OCI-M2 (cell line): ENCODE measurements at regions not wholly inside any gene's neighbourhood (a gene's known extent, or its start where the extent isn't known, plus 50 kb on each side); places are given as distances from the start of the nearest gene placed in this dataset.

Source experiments
- DNase-seq: peaks from one replicate; lab custom pipeline; 2025; ENCODE audit not compliant: unreplicated experiment; lab: John Stamatoyannopoulos, UW

DNA sequence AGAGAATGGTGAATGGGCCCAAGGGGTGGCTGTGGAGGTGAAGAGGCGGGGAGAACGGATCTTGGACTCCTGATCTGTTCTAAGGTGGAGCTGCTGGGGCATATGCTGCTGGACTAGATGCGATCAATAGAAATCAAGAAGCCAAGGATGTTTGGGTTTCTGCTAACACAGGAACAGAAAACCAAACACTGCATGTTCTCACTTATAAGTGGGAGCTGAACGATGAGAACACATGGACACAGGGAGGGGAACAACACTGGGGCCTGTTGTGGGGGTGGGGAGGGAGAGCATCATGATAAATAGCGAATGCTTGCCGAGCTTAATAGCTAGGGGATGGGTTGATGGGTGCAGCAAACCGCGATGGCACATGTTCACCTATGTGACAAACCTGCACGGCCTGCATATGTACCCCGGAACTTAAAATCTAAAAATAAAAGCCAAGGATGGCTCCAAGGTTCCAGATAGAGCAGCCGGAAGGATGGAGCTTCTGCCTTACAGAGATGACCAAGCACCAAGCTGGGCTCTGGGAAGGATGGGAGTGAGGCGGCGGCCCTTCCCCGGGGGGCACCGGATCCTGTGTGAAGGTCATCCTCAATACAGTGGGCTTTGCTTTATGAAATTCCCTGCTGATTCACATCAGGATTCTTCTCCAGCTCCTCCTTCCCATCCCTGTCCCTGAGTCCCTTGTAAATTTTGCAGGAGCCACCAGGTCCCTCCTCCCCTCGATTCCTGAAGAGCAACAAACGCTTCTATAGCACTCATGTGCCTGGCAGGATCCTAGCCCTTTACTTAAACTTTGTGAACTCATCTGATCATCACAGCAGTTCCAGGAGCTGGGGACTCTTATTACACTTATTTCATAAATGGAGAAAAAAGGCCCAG is 109.2 kb upstream of the PTPN1 start:
- no peak for DNase-seq

DNA sequence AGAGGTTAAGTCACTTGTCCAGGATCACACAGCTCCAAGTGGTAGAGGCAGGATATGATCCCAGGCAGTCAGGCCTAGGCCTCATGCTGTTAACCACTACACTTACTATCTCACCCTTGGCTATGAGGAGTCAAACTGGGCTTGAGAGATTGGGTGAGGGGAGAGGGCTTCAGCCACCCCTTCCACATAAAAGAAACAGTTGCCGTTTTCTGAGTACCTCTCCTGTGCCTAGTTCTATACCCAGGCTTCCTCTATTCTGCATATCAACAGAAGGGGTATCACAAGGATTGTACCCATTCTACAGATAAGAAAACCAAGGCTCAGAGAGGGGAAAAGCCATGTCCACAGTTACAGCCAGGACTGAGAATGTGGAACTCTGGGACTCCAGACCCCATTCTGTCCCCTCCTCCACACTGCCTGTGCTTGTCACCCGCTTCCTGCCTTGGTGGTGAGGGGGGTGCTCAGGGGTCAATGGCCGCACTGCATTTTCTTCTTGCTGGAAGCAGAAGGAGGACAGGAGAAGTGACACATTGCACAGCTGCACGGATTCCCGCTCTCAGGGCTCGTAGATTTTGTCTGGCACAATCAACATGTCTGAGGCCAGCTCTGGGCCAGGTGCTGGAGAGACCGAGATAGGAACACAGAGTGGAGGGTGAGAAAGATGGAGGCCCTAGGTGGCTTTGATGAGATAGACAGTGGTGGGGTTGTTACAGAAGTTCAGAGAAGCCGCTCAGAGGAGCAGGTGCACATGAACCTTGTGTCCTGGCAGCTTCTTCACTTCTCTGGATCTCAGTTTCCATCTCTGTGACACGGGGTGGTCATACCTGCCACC is 108.4 kb upstream of the PTPN1 start:
- no peak for DNase-seq

DNA sequence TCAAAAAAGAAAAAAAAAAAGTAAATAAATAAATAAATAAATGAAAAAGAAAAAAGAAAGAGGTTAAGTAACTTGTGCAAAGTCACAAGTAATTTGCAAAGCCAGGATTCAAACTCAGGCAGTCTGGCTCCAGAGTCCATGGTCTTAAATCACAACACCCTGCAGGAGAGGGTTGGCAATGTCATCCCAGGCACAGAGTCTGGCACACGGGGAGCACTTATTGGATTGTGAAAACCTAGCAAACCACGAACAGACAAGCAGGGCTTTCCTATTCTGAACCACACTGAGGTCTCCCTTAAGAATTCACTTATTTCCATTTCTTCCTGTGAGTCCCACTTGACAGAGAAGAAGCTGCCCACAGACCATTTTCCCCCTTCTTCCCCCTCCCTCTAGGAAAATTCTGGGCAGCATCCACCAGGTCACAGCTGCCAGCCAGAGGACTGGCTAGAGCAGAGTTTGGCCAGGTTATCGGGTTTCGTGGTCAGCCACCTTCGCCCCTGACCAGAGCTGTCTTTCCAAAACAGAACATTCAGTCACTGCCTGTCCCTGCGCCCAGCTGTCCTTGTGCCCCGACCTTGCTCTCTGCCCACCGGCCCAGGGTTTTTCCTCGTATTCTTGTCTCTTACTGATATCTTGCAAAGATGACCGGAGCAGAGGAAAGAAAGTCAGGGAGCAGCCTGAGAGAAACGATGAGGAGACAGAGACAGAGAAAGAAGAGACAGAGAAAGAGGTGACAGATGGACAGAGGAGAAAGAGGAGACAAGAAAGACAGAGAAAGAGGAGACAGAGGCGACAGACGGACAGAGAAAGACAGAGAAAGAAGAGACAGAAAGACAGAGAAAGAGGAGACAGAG is 106.4 kb upstream of the PTPN1 start:
- no peak for DNase-seq

DNA sequence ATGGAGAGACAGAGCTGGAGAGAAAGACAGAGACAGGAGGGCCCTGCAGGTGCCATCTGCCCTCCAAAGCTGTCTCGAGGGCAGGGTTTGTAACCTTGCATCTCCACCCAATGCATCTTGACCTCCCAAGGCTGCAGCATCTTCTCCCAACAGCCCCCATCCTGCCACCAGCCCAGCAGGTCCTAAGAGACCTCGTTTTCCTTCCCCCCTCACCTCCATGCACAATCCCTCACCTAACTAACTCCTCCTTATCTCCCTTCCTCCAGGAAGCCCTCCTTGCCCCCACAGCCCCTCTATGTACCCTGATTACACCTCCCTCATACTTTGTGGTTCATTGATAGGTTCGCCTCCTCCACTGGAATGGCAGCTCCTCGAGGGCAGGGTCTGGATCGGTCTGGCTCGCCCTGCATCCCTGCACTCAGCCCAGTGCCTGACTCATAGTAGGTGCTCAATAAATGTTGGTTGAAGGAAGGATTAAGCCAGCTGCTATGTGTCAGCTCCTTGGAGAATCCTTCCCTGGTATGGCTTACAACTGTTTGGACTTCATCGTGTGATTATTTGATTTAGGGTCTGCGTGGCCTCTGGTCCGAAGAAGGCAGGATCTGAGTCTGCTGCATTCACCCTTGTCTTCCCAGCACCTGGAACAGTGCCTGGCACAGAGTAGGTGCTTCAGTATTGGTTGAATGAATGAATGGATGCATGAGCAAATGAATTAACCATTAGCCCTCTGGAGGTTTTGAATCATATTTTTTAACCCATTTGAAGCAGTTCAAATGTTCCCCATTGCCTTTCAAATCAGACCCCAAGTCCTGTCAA is 105.6 kb upstream of the PTPN1 start:
- no peak for DNase-seq

DNA sequence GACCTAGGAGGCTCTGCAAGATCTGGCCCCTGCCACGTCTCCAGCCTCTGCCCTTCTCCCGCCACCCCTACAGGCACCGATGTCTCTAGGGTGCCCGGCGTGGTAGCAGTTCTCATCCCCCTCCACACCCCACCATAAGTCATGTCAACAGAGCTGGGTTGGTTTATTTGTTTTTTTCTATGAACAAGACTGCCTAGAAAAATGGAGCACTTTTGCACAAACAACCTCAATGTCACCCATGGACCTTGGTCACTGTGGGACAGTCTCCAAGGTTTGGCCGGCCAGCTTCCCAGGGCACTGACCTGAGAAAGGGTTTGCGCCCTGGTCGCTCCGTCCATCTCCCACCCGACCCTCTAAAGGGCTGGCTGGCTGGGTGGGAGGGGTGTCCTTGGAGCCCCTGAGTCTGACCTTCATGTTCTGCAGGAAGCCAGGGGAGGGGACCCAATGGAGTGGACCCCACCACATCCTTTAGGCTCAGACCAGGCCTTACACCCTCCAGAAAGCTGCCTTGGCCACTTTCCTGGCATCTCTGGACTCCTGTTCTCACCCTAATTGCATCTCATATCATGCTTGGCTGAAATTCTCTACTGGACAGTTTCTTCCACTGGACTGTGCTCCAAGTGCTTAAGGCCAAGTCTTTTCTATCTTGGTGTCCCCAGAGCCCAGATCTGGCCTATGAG is 104.8 kb upstream of the PTPN1 start:
- DNase-seq: no peak

DNA sequence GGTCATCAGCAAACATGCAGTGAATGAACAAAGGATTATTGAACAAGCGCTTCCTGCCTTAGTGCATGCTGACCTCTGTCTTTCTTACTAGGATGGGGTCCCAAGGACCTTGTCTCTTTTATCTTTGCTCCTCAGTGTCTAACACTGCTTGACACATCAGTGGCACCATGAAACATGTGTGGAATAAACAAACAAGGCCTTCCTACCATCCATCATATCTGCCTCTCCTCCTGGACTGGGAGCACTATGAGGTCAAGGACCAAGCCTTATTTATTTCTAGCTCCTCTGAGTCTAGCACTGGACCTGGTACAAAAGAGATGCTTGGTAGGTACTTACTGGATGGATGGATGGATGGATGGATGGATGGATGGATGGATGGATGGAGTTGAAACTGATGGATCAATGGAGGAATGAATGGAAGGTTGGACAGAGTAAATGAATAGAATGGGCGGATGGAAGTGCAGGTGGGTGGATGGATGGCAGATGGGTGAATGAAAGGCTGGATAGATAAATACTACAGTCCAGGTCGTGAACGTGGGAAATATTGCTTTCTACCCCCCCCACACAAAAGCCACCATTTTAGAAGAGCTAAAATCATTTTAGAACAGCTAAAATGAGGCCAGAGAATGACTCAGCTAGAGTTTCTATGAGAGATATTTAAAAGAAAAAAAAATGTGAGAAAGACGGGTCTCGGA is 104.1 kb upstream of the PTPN1 start:
- DNase-seq: no peak

DNA sequence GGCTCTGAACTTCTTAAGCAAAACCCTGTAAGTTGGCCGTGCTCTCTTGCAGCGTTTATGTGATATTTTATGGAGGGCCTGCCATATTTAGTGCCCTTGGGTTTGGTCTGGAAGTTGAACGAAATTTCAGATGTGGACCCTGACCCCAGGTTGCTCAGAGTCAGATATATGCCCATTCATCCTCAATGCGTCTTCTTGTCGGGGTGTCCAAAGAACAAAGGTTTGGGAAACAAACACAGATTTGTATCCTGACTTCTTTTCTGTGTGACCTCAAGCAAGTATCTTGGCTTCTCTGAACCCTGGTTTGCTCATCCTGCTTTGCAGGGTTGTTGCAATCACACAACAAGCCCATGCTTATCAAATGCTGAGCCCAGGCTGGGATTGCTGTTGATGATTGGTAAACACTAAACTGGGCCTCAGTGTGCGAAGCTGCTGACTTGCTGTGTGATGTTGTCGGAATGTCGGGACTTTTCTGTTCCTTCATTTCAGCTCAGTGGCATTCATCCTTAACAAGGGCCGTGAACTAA is 103.5 kb upstream of the PTPN1 start:
- no peak for DNase-seq

DNA sequence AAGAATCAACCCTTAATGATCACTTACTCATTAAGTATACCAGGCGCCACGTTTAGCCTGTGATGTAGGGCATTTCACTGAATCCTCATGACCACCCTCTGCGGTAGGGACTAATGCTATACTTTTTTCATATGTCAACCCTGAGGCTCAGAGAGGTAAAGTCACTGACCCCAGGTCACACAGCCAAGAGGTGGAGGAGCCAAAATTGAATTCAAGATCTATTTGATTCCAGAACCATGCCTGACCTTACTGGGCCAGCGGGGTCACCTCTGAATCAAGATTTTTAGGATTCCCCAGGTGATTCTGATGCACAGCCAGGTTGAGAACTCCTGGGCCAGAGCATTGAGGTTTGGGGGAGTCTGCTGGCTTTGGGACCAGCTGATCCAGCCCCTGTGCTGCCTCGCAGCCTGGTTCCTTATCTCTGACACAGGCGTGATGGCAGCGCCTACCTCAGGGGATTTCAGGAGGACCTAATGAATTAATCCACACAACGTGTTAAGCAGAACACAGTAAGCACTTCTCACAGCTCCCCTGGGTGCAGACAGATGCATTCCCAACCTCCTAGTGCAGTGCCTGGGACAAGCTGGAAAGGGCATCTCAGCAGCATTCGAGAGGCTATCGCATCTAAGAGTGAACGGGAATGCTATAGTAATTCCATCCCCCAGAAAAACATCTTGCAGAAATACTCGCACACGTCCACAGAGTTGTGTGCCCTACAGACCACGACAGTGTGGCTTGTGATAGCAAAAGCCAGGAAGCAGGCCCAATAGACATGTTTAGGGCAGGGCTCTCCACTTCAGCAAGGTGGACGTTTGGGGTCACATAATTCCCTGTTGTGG is 101.4 kb upstream of the PTPN1 start:
- no peak for DNase-seq

DNA sequence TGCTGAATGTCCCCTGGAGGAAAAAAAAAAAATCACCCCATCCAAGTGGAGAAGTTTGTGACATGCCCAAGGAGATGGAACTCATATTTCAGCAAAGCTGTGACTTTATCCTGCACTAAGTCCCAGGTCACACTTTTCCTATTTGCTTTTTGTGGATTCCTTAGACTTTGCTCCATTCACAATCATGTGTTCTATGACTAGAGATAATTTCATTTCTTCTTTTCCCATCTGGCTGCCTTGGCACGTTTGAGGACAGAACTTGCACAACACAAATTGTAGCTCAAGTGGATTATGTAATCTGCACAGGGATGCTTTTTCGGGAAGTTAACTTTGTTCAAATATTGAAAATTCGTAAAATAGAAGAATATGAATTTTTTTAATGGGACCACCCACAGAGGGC is 100.7 kb upstream of the PTPN1 start:
- no peak for DNase-seq

DNA sequence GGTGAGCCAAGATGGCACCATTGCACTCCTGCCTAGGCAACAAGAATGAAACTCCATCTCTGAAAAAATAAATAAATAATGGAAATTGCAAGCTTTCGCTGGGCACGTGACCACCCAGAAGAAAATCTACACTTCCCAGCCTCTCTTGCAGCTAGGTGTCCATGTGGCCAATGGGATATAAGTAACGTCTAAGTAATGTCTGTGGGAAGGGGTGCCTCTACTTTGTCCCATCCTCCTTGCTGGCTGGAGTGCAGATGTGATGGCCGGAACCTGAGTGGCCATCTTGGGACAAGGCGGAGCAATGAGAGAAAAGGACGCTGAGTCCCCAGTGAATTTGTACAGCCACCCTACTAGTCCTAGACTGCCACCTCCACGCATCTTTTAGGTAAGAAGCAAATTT is 99.8 kb upstream of the PTPN1 start:
- DNase-seq: no peak

DNA sequence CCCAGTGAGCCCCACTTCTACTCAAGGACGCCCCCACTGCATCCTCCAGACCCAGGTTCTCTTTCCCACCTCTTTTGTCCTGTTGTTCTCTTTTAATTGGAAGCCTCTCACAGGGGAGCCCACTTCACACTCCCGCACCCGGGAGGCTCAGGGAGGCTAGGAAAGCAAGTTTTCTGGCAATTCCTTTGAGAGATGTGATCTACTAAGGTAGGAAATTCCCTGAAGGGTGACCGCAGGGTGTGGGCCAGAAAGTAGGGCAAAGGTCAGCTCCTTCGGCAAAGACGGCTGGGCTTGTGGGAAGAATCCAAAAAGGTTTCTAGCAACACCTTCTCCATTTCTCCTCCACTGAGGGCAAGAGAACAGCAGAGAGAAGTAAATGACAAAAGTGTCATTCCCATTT is 98.1 kb upstream of the PTPN1 start:
- no peak for DNase-seq

DNA sequence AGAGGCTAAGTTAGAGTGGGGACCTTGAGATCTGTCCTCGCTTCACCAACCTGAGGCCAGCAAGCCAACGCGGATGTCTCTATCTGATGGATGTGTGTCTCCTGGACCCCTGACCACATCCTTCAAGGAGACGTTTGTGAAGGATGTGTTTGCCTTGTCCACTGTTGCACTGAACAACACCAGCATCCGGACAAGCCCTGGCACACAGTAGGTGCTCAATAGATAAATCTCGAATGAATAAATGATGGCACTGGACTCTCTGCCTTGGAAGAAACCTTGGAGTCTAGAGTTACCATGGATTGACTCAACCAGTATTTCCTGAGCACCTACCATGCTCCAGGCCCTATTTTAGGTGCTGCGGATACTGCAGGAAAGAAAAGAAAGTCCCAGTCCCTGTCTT is 97.7 kb upstream of the PTPN1 start:
- DNase-seq: no peak

DNA sequence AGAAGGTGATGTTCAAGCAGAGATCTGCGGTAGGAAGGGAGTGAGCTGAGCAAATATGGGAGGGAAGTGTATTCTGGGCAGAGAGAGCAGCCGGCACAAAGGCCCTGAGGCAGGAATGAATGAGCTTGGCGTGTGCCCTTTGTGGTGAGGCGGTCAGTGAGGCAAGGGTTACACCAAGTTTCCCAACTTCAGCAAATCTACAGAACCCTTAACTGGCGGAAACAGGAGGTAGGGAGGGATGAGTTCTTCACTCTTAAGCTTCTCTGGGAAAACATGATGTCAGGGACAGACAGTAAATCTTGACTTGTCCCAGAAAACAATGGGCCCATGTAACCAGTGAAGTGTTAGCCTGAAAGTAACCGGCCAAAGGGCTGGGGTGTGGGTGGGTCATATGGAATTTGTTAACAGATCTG is 97.1 kb upstream of the PTPN1 start:
- DNase-seq: no peak

DNA sequence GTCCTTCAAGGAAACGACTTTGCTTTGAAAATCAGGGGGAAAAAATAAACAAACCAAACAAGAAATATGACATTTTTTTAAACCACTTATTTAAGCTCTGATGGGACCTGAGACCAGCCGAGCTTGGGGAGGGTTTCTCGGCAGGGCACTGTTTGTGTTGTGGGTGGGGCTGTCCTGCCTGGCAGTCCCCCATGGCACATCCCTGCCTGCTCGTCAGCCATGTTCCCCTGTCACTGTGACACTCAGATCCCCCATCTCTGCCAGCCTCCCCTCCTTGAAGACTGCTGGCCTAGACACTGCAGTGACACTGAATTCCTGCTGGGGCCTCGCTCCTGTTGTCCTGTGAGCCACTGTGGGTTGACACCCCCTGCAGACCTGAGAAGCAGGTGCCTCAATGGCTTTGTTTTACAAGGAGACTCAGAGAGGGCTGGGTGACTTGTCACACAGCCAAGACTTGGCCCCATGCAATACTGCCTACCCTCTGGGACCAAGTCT is 95.1 kb upstream of the PTPN1 start:
- DNase-seq: no peak

DNA sequence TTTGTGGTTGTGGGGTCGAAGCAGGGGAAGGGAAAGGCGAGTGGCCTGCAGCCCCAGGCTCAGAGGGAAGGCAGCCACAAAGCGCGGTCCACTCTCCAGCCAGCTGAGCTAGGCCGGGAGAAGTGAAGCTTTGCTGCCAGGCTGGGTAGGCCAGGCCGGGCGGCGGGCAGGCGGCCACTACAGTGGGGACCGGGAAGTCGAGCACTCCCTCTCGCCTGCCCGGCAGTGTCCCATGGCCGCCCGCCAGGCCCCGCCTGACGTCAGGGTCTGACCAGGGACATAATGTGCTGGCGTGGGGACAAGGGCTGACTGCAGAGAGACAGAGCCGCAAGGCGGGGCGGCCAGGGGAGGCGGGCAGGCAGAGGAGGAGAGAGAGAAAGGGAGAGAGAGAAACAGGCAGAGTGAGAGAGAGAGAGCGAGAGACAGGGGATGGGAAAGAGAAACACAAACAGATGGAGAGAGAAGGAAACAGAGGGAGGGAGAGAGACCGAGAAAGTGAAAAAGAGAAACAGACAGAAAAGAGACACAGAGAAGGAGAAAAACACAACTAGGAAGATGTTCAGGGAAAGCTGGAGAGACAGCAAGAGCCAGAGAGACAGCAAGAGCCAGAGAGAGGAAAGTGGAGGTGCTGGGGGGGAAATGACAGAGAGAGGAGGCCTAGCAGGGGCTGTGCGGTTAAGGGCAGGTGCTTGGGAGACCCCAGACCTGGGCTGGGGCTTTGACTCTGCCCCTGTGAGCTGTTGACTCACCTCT is 94.5 kb upstream of the PTPN1 start:
- DNase-seq: no peak

DNA sequence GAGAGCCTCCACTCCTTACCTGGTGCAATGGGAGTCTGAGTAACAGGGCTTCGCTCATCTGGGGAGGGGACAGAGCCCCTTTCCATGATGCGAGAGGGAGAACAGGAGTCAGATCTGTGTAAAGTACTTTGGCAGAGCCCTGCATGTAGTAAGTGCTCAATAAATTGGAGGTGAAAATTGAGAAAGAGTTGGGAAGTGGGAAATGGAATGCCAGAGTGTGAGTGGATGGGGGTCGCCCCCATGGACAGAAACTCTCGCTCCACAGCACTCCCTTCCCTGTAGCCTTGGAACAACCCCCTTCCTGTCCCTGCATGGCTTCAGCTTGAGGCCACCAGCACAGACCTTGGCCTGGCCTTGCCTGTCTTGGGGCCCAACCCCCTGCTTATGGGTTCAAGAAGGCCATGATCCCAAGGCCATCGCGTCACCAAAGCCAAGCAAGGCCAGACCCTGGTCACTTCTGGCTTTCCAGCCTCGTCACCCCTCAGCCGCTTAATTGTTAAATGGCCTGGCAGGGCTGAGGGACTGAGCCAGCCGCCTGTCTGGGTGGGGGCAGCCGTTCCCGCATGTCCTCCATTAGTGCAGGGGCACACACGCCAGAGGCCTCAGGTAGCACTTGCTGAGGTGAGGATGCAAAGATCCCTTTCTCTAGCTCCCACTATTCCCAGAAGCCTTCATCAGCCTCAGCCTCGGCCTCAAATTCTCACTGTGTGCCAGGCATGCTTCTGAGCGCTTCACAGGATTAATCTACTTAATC is 93.7 kb upstream of the PTPN1 start:
- DNase-seq: no peak

DNA sequence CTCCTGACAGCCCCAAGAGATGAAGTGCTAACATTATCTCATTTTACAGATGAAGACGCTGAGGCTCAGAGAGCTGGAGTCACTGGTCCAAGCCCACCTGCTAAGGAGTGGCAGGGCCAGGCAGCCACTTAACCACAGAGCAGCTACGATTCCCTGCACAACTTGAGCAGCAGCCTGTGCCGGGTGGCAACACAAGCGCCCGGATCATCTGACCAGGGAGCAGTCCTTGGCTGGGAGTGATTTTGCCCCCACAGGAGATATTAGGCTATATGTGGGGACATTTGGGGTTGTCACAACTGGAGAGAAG is 93.2 kb upstream of the PTPN1 start:
- no peak for DNase-seq
